ENCODE measurements at regions not wholly inside any gene's neighbourhood (a gene's known extent, or its start where the extent isn't known, plus 50 kb on each side); places are given as distances from the start of the nearest gene placed in this dataset.

DNA sequence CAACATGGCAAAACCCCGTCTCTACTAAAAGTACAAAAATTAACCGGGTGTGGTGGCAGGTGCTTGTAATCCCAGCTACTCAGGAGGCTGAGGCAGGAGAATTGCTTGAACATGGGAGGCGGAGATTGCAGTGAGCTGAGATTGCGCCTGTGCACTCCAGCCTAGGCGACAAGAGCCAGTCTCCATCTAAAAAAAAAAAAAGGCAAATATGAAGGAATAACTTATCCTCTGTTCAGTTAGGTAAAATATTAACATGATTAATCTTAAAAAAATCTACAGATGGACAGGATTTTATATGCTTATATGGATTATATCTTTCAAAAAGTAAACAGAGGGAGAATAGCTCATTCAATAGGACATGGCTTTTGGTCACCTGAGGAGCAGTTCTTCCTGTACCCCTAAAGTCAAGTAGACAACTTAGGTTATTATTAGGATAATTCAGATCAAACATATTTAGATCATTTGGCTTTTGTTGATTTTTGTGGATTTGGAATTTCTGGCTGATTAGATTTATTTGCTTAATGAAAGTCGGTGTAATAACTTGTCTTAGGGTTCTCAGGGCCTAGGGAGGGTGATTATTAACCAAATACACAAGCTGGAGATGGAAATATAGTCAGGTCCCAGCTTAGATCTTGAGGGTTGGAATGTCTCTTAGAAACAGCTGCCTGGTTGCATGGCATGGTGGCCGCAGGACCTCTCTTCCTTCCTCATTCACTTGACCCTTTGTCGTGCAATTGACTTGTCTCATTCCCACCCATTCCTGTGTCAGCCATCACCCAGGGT lies 82.1 kb upstream of the ONECUT1 start:
- no peak for DNase-seq

DNA sequence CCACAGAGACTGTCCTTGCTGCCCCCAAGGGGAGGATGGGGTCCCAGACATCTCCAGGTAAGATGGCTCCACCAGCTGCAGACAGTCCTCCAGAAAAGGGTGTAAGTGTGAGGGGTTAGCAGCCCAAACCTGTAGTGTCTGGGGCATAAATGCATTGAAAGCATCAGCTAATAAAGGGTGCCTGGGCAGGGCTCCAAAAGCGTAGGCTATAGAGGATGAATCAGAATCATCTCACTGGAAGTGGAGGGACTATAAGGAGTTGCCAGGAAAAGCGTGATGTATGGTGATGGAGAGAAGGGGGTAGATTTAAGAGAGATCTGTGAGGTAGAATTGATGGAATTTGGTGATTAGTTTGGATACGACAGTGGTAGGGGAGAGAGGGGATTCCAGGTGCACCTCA lies 79.9 kb upstream of the ONECUT1 start:
- no peak for DNase-seq

DNA sequence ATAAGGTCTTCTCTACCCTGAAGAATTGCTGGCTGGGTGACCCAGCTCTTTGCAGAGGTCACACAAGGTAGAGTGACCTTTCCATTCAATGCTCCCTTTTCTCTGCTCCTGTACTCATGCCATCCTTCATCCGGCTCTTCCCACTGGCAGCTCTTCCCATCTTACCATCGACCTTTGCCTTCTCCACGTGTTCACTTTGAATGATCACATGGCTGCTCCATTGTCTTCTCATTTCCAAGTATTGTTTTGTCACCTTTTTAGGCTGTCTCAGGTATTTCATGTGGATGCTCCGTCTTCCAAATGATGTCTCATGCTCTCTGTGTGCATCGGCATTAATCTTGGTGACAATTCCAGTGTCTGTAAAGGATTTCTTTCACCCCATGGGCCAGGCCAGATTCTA lies 76.6 kb upstream of the ONECUT1 start:
- no peak for DNase-seq

DNA sequence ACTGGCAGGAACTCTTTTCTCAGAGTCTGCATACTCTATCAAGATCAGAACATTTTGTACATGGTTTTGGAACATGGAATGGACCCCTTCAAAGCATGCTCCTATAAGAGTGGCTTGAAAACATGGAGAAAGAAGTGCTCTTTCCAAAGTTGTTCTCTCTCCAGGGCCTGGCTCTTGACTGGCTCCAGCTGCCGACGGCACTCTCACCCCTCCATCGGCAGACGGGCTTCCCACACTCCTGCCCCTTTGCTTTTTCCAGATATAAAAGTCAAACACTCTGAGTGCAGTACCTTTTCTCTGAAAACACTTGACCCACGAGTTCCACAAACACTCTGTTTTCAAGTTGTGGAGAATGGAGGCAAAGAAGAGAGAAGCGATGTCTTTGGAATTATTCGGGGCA lies 72.5 kb upstream of the ONECUT1 start:
- no peak for DNase-seq

DNA sequence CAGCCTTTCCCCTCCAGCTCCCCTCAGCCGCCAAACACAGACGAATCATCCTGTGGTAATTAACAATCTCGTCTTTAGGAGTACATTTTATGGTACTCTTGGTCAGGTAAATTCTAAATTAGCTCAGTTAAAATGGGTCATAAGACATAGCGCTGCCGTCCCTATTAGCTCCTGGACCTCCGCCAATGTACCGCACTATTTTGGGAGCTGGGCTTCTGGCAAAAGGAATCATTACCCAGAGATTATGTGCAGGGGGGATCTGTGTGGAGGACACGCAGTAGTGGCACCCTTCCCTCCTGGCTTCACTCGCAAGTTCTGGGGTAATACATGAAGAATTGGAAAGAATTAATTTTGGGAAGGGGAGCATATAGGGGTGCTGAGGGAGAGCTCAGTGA lies 68.6 kb upstream of the ONECUT1 start:
- DNase-seq = no peak

DNA sequence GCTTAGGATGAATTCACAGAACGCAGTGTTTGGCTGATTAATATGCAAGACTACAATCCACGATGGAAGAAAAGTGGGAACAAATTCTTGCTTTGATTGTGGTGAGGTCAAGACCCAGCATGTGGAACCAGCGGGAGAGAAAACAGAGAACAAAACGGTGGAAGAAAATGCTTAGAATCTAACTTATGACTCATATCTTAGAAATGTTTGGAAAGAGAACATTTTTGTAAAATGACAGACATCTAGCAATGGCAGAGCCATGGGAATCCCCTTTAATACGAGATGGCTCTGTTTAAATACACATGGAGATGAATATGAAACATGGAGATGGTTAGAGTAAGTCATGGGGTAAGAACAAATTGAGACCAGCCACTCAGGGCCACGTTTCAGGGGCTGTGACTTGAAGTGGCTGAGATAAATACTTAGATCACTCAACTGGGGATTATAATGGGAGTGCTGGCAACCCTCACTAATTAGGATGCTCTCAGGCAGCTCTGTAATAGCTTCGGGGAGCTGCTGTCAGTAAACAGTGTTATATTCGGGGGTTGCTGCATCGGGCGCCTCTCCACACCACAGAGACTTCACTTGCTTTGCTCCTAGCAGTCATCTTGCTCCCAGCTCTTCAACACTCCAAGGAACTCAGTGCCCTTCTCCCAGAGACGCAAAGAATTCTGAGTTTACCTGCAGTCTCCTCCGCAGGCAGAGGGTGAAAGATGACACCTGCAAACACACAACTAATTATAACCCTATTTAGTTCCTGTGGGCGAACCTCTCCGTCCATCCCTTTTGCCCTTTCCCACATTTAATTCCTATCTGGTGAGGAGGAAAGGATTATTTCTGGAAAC lies 68.0 kb upstream of the ONECUT1 start:
- DNase-seq = peak; percentile 54

DNA sequence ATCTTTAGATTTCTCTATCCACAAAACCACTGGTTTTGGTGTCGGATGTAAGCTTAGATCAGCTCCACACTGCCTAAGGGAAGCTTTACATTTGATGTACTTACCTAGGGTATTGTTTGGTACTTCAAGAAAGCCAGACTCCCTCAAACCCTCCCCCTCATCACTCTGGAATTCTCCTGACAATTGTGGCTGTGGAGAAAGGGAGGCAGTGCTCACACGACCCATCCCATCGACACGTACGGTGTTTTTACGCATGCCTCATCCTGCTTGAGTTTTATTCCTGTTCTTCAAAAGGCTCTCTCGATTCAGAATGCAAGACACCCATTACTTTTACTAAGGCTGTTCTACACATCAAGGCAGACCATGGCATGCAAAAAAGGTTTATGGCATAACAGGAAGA lies 67.3 kb upstream of the ONECUT1 start:
- DNase-seq = no peak

DNA sequence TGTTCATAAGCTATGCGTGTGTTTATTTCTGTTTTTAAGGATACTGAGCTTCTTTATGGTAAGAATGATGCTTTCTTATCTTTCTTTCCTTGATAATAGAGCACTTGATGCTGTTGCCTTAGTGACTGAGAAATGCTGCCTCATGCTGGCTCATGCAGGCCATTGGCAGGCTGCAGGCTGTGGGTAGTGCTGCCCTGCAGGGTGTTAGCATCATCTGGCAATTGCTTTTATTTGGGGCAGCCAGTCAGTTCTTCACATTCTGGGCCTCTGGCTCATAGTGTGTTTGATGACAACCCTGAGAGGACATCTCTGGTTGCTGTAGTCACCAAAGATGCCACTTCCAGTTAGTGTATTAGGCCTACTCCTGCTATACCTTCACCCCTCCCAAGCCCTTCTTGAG lies 66.2 kb upstream of the ONECUT1 start:
- no peak for DNase-seq

DNA sequence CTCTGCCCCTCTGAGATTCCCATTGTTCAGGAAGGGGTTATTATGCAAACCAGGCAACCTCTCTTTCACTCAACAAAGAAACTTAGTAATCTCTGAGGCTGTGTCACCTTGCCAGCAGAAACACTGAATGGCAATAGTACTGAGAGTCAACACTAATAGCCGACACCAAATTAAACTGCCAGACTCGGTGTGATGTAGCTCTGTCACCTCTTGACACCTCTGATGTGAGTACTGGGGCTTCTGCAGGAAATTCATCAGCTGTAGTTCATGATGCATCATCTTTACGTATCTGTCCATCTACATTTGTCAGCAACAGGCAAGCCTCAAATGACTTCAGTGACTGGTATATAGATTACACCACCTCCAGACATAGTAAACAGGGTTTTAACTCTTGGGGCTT lies 65.0 kb upstream of the ONECUT1 start:
- DNase-seq = no peak

DNA sequence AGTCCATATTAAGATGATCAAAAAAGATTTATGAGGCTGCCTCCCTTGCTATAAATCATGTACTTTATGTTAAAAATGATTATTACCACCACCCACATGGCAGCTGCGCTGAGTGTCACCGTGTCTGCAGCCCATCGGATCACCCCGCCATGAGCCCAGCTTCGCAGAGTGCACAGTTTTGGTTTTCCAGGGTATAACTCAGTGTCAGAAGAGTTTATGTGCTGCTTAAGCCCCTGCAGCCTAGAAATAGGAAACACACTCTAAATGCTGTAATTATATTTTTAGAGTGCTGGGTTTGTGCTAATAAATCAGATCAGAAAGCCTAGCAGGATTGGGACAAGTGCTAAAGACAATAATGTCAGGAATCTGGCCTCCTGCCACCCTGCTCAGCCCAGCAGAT lies 54.7 kb upstream of the ONECUT1 start:
- no peak for DNase-seq
